ENCODE measurements at regions not wholly inside any gene's neighbourhood (a gene's known extent, or its start where the extent isn't known, plus 50 kb on each side); places are given as distances from the start of the nearest gene placed in this dataset.
"Not testable (repeated sequence)": the region's sequence is repeated elsewhere in the genome, so short reads cannot be mapped to it uniquely, and the experiment has no call there.

DNA sequence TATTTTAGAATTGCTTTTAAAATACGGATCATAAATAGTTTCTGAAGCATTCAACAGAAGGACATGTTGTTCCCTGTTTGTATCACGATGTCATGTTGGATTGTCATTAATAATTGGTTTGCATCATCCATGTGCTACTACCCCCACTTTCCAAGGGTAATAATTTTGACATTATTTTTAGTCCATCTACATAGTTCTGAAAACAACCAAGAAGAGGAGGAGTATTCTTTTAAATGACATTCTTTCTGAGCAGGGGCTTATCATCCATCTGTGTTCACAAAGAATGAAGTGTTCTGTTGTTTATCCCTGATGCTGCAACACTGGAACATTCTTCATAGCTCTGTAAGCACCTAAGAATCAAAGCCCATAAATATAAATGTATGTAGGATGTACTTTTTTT is 151.0 kb upstream of the CITED2 start:
- DNase-seq, result no peak

- no peak for DNase-seq
These were observed 149.5 kb upstream of the CITED2 start for GRCh38 chr6:139523986-139524385.

DNA sequence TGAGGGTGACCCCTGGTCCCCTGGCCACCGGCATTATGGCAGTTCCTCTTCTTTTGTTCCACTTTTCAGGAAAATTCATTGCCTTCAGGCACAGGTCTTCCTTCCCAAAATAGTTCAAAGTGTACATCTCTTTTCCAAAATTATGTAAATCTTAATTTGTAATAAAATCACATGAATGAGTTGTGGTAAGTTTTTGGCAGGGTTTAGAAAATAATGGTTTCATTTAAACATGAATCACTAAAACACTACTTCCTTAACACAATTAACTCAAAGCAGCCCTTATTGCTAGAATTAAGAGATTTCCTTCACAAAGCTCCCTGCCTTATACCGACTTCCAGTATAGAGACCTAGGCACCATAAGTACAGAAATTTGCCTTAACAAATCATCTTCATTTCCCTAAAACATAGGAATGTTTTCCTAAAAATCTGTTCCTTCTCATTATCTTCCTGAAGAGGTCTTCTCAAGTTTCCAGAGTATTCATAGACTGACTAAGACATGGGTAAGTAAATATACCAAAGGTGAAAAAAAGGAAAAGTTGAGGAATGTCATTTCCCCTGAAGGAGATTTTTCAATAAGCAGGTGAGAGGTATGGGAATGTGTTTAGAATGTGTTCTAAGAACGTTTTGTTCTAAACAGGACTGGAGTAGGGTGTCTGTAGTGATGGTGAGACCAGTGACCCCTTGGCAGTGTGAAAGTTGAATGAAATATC is 148.2 kb upstream of the CITED2 start:
- DNase-seq, result no peak

GRCh38 chr6:139521338-139521737 is 146.9 kb upstream of the CITED2 start:
- DNase-seq, result no peak

DNA sequence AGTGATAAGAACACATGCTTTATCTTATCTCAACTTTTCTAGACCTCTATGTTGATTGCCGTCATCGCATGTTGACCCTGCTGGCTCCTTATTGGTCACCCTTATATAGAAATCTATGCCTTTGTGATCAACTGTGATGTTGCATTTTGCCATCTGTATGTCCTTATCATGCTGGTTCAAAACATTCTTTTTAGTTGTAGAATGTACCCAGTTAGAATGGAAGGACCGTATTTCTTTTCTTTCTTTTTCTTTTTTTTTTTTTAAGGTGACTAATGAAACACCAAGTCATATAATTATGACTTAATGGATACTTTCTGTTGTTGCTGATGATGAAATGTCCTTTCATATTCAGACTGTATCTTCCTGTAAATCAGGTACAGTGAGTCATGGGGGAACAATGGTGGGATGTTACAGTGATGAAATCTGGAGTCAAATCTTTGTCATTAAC is 145.9 kb upstream of the CITED2 start:
- DNase-seq, result no peak

DNA sequence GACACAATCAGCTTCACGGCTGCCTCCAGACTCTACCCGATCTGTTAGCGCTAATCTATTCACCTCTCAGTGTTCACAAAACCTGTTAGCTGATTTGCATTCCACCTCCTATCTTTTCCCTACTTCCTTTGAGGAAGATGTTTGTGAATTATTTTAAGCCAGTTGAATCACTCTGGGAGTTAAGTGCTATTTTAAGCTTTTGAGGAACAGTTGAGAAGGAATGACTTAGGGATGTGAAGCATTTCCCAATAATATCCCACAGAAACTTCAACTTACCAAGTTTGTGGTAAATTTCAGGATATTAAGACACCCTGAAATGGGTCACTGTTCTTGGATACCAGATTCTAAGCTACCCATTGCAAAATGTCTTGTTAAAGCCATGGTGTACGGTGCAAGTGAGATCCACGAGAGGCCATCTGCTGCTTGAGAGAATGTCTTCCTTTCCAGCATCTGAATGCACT is 145.2 kb upstream of the CITED2 start:
- no peak for DNase-seq

DNA sequence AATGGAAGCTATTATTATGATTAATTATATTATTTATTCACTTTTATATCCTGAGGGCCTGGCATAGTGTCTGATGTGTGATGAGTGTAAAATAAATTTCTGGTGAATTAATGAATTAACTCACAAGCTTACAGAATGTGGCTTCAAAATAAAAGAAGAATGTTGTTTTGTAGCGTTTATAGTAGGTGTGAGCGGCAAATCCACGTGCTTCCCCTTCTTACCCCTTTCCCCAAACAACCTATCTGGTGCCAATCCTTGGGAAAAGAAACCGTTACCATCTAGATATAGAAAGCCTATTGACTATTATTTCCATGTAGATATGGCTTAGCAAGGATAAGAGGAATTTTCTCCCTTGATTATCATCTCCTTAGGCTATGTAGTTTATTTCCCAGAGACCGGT is 144.6 kb upstream of the CITED2 start:
- no peak for DNase-seq

DNA sequence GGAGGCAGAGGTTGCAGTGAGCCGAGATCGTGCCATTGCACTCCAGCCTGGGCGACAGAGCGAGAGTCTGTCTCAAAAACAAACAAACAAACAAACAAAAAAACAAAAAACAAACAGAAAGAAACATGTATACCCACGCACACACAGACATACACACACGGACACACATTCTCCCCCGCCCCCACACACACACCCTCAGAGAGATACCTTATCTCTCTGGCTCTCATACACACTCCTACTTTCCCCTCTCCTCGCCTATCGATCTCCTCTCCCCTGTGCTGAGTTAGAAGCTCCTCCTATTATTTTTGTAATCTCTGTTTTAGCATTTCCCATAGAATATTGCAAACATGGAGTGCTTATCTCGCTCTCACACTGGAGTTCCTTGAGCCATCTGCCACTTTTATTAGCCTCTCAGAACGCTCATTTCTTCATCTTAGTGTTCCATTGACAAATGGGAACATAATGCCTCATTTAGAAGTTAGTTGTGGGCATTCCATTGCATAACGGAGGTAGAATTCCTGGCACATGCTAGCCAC is 144.2 kb upstream of the CITED2 start:
- no peak for DNase-seq

DNA sequence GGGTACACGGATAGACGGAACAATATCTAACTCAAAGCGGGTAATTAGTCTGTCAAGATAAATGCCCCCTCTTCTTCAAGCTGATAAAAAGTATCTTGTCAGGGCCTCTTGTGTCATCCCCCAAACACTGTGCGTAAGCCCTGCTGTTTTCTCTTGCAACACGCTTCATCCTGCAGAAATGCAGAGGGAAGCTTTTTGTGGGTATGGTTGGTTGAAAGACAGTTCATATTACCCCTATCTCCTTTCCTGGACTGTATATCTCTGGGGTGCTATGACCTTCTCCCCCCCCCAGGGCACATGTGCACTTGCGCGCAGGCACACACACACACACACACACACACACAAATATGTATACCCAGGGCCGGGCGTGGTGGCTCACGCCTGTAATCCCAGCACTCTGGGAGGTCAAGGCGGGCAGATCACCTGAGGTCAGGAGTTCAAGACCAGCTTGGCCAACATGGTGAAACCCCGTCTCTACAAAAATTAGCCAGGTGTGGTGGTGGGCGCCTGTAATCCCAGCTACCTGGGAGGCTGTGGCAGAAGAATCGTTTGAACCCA is 143.6 kb upstream of the CITED2 start:
- DNase-seq, result not testable (repeated sequence)

DNA sequence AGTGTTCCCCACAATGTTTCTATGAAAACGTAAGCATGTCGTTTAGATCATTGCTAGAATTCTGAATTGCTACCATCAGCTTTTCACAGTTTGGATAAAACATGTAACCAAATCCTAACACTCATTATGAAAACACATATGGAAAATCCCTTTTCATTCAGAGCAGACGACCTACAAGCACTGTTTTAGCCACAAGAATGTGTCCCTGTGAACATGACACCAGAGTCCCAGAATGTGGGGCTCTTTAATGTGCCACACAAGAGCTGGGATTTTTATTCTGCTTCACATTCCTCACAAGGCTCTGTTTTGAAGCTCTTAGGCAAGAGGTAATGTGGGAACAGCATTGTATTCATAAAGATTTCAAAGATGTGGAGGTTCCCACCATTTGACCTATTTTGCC is 141.1 kb upstream of the CITED2 start:
- DNase-seq, result no peak

DNA sequence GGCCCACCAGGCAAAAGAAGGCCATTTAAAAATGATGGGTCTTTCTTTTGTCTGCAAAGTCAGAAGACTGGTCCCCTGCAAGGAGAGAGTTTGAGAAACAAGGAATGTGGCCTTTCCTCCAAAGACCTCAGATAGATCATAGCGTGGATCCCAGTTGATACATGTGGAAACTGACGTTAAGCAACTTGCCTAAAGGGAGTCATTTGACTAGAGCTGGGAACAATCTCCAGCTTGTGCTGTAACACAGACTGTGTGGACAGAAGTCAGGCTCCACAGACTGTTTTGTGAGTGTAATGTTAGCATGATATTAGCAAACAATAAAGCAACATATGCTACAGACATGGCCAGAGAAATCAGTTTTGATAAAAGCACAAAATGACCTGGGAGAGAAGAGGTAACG is 140.4 kb upstream of the CITED2 start:
- DNase-seq, result no peak

GRCh38 chr6:139510040-139510790 is 135.8 kb upstream of the CITED2 start:
- DNase-seq, result no peak

DNA sequence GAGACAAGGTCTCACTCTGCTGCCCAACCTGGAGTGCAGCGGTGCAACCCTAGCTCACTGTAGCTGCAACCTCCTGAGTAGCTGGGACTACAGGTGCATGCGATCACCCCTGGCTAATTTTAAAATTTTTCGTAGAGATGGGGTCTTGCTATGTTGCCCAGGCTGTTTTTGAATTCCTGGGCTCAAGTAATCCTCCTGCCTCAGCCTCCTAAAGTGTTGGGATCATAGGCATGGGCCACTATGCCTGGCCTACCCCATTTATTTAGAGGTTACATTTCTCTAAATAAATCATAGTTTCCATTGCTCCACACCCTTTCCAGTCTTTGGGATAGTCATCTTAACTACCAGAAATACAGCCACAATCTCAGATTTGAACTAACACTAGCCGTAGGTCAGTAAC is 134.7 kb upstream of the CITED2 start:
- no peak for DNase-seq

- DNase-seq, result no peak
These were observed 134.1 kb upstream of the CITED2 start for GRCh38 chr6:139508576-139508975.

- no peak for DNase-seq
These were observed 133.6 kb upstream of the CITED2 start for GRCh38 chr6:139508023-139508422.

GRCh38 chr6:139500977-139501376 is 126.5 kb upstream of the CITED2 start:
- no peak for DNase-seq

- DNase-seq, result no peak
These were observed 124.3 kb upstream of the CITED2 start for GRCh38 chr6:139498715-139499114.

- DNase-seq, result no peak
These were observed 123.0 kb upstream of the CITED2 start for GRCh38 chr6:139497345-139497961.

- no peak for DNase-seq
These were observed 122.4 kb upstream of the CITED2 start for GRCh38 chr6:139496654-139497344.

DNA sequence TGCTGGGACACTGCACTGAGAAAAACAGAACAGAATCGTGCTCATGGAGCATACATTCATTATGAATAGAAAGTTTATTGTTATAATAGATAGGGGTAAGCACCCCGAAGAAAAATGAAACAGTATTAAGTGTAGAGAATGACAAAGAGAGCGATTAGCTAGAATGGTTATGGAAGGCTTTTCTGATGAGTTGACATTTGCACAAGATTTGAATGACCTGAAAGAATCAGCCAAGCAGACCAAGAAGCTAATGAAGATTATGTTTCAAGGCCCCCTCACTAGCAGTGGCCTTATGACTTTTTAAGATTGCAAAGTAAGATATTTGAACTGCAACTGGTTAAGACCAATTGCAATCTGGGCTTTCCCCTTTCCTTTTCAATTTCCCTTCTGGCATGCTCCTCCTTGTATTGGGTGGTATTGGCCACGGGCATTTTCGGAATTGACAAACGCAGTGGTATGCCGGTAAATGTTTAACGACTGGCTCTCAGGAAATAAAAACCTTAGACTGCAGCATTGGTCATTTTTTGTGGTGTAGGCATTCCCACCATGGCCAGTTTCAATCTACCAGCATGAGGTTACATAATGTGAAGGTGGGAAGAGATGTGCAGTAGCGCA is 120.0 kb upstream of the CITED2 start:
- no peak for DNase-seq

DNA sequence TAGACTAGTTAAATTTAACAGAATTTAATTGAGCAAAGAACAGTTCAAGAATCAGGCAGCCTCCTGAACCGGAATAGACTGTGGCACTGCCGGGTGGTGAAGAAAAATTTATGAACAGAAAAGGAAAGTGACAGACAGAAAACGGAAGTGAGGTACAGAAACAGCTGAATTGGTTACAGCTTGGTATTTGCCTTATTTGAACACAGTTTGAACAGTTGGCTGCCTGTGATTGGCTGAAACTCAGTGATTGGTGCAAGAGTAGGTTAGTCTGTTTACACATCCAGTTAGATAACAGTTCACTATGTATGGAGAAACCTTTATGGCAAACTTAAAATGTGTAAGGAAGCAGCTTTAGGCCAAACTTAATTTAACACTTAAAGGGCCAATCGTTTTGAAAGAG is 116.0 kb upstream of the CITED2 start:
- DNase-seq, result no peak

DNA sequence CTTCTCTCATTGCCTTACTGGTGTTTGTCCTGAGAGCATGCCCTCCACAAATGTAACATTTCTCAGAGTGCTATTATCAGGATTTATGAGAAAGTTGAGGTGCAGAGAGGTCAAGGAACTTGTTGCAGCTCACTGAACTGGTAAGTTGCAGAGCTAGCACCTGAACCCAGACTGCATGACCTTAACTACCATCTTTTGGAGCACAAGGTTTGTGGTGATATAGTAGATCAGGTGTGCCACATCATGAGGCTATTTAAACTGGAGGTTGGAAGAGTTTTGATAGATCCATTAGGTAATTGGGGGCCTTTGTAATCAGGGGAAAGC is 112.0 kb upstream of the CITED2 start:
- no peak for DNase-seq

All from NCI-H2029 (cell line).